Inflammatory macrophage (primary cell): ENCODE measurements at regions not wholly inside any gene's neighbourhood (a gene's known extent, or its start where the extent isn't known, plus 50 kb on each side); places are given as distances from the start of the nearest gene placed in this dataset.

ENCODE experiments used
- DNase-seq, 2 donors: peaks; one replicate each; pipeline ENCODE4 v3.0.0-alpha.2; 2020 to 2022

DNA sequence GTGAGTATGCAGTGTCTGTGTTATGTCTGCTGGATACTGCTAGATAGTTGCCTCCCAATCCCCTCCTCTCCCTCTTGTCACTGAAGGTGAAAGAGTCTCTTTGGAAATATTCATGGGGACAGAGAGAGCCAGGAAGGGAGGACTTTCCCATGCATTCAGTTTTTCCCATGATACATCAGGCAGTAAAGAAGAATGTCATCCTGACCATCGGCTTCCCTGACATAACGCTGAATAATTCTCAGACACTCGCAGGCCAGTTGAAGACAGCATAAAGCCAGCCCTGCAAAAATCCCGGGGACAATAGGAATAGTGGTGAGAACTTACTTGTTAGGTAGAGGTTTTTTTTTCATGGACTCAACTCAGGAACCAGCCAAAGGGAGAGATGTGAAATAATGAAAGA, 58.1 kb downstream of the KLF4 start:
- no peak for DNase-seq

DNA sequence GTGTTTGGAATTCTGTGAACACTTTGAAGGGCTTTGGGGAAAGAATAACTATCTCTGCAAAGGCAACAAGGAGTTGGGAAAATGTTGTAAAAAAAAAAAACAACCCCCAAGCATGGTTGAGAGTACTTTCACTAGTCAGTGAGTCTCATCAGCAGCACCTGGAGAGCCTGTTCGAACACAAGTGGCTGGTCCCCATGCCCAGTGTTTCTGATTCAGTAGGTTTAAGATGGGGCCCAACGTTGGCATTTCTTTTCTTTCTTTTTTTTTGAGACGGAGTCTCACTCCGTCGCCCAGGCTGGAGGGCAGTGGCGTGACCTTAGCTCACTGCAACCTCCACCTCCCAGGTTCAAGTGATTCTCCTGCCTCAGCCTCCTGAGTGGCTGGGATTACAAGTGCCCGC, 59.5 kb downstream of the KLF4 start:
- no peak for DNase-seq

DNA sequence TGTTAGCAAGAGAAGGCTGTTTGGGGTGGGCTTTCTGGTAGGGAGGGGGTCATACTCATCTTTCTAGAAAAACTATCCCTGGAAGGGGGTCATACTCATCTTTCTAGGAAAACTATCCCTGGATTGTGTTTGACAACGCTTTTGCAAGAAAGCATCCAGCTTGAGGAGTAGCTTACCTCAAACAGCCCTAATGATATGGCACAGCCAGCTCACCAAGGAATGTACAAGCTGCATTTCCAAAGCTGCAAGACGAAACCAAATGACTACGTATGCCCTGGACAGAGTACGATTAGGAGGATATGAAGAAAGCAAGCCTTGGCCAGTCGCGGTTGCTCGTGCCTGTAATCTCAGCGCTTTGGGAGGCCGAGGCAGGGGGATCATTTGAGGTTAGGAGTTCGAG, 63.4 kb downstream of the KLF4 start:
- no peak for DNase-seq

- peak; percentile 57 to 63 for DNase-seq
These were observed 64.2 kb downstream of the KLF4 start for GRCh38 chr9:107425101-107426025.

- DNase-seq = no peak
These were observed 66.0 kb downstream of the KLF4 start for GRCh38 chr9:107423540-107423939.

- DNase-seq = peak; percentile 71 to 77
These were observed 67.1 kb downstream of the KLF4 start for GRCh38 chr9:107422189-107423185.

GRCh38 chr9:107410420-107410819, 79.1 kb downstream of the KLF4 start:
- no peak for DNase-seq

DNA sequence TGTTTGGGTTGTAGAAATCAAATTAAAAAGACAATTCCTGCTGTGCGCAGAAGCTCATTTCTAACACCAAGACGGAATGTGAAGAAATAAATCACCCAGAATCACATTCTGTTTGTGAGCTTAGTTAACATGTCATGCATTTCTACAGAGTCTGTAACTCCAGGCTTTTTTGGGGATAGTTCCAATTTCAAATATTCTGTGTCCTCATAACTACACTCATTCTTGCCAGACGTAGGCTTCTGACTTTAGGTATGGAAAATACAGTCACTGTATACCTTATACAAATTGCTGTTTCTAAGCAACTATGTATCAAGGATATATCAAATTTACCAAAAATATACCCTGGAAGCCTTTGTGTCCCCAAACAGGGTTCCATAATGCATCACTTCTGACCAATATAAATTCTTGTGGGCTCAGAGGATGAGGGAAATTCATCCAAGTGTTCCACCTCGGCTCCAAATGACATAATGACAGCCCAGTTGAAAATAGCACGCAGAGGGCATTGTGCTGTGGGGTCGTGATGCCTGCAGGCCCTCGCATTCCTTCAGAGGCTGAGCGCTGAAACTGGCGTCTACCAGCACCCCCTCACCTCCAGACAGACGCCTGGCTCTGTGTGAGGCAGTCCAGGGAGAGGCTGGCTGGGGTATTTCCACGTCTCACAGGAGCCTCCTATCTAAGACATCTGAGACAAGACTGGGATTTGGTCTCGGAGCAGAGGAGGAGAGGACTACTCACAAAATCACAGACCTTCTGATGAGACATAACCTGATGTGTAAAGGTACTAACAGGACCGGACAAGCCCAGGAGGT, 79.8 kb downstream of the KLF4 start:
- no peak for DNase-seq

GRCh38 chr9:107407675-107408074, 81.9 kb downstream of the KLF4 start:
- DNase-seq = no peak

- DNase-seq = no peak
These were observed 84.1 kb downstream of the KLF4 start for GRCh38 chr9:107405511-107405910.

GRCh38 chr9:107404736-107405135, 84.8 kb downstream of the KLF4 start:
- DNase-seq = no peak

GRCh38 chr9:107404161-107404560, 85.4 kb downstream of the KLF4 start:
- DNase-seq = no peak

DNA sequence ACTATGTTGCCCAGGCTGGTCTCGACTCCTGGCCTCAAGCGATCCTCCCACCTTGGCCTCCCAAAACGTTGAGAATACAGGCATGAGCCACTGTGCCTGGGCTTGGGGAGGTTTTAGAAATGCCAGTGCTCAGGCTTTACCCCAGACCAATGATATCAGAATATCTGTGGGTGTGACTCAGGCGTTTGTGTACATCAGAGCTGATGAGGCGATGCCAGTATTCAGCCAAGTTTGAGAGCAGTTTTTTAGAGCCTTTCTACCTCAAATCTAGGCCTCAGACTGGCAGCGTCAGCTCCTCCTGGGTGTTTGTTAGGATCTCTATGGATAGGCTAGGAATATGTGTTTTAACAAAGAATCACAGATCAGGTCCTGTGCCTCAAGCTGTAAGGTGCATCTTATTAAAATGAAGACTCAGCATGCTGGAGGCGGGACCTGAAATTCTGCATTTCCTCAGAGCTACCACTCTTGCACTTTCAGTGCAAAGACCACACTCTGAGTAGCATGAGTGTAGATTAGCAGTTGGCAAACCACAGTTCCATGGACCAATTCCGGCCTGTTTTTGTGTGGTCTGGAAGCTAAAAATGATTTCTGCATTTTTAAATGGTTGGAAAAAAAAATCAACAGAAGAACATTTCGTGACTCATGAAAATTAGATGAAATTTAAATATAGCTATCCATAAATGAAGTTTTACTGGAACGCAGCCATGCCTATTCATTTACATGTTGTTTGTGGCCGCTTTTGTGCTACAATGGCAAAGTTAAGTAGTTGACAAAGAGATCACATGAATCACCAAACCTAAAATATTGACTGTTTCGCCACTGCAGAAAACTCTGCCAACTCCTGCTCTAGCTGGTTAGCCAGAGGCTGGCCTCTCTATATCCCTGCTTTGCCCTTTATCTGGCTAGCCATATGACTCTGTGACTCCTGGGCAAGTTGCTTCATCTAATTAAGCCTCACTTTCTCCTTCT, 92.2 kb downstream of the KLF4 start:
- DNase-seq = peak in 1 of 2 donors; percentile 3

DNA sequence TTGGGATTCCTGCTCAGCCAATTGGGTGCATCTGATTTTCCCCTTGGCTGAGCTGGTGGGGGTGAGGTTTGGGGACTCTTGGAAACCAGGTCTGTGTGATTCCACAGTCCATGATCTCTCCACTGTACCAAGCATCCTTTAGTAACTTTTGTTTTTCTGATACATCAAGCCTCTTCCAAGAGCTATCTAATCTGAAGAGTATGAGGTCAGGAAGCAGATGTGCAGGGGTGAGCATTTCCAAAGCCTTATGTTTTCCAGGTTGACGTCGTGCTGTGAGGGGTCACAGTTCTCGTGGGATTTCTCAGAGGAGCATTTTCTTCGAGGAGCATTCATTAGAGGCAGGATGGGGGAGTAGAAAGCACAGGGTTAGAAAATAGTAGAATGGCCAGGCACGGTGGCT, 95.3 kb downstream of the KLF4 start:
- no peak for DNase-seq

- no peak for DNase-seq
These were observed 98.8 kb downstream of the KLF4 start for GRCh38 chr9:107390778-107391177.

GRCh38 chr9:107390279-107390678, 99.3 kb downstream of the KLF4 start:
- no peak for DNase-seq

- no peak for DNase-seq
These were observed 99.9 kb downstream of the KLF4 start for GRCh38 chr9:107389617-107390071.

DNA sequence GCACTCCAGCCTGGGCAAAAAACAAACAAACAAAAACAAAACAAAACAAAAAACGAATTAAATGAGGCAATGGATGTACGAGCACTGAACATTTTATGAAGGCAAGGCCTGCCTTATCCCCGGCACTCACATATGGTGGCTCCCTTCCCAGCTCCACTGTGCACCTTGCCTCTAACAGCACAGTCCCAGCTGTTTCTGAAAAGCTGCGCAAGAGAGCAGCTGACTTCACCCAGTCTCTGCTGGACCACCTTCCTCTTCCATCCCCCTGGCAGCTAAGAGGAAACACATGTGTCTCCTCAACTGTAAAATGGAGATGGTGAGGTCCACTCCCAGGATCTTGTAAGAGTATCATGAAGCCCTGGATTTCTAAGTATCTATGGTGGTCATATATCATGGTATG, 100.7 kb downstream of the KLF4 start:
- DNase-seq = no peak

- DNase-seq = no peak
These were observed 102.2 kb downstream of the KLF4 start for GRCh38 chr9:107387409-107387808.

DNA sequence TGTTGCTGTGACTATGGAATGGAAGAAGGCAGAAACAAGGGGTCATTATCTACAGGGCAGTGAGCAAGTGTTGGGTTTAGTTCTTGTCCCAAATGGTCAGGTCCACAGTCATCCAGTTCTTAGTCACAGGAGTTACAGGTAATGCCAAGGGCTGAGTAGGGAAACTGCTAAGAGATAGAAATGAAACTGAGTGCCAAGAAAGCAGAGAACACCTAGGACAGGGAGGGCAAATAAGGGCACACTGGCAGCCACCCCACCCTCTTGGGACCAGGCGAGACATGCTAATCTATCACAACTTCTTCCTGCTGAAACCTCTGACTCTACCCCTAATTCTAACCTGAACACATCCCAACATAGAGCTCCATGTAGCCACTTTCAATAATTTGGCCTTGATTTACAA, 103.2 kb downstream of the KLF4 start:
- no peak for DNase-seq
